Rectal smooth muscle tissue (tissue), 1 donor: ENCODE measurements at regions not wholly inside any gene's neighbourhood (a gene's known extent, or its start where the extent isn't known, plus 50 kb on each side); places are given as distances from the start of the nearest gene placed in this dataset.

Source experiments
- H3K27ac ChIP-seq: one replicate; pipeline ENCODE4 v1.7.0; 2013; ENCODE audit warnings: low read depth, low read length, inconsistent platforms
- H3K27me3 ChIP-seq: one replicate; pipeline ENCODE4 v1.7.0; 2013; ENCODE audit warnings: low read length; ENCODE audit not compliant: control insufficient read depth, insufficient read depth
- H3K36me3 ChIP-seq: one replicate; pipeline ENCODE4 v1.7.0; 2013; ENCODE audit warnings: low read length; ENCODE audit not compliant: control insufficient read depth, insufficient read depth
- H3K4me1 ChIP-seq: one replicate; pipeline ENCODE4 v1.7.0; 2013; ENCODE audit warnings: low read length; ENCODE audit not compliant: control insufficient read depth, insufficient read depth
- H3K4me3 ChIP-seq: one replicate; pipeline ENCODE4 v1.7.0; 2013; ENCODE audit warnings: low read length
- H3K9ac ChIP-seq: one replicate; pipeline ENCODE4 v1.7.0; 2013; ENCODE audit warnings: low read length

DNA sequence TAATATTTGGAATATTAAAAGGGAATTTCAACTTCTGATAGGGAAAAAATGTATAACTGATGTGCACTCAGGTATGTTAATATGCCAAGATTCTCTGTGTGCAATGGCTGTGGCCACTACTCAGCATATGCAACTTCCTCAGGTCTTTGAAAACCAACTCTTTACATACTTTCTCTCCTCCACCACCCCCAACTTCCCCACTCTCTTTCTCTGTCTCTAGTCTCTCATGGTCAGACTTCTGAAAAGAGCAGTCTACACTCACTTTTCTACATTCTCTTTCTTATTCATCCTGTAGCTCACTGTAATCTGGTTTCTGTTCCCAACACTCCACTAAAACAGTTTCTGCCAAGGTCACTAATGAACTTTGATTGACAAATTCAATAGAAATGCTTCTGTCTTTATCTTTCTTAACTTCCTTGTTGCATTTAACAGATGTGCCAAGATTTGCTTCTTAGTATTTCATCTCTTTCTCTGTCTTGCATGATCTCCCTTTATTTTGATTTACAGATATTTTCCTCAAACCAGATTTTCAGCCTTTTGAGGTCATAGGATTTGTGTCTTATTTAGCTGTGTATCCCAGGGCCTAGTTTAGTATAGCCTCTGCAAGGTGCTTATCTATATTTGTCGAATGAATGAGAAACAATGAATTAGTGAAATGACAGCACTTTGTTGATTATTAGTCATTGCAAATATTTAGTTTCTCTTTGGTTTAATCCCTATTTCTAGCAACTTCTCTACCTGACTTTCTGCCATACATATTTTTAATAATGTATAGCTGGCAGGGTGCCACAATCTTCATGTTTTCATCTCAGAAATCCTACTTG is 168.9 kb downstream of the LMO4 start:
- no peak overlapping the region for H3K27ac ChIP-seq
- H3K27me3 ChIP-seq: no peaks in the 10 kb centered on the region
- H3K4me3 ChIP-seq: no peak overlapping the region
- H3K4me1 ChIP-seq: no peaks in the 10 kb centered on the region
- no peaks in the 10 kb centered on the region for H3K36me3 ChIP-seq
- no peak overlapping the region for H3K9ac ChIP-seq

DNA sequence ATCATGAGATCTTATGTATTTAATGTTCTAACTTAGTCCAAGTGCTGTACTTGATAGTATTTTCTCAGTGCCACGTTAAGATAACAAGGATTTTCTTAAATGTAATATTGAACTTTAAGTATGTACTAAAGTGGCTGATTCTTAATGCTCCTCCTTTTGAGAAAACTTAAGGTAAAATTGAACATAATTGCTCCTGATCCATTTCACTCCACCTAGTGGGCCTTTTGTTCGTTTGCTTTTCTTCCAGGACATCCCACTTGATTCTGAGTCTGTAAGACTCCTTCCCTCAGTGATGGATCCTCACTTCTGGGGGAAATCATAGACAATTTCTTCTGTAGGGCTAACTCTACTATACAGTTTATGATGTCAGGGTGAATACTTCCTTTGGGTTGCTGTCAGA is 173.1 kb downstream of the LMO4 start:
- no peak overlapping the region for H3K4me3 ChIP-seq
- no peaks in the 10 kb centered on the region for H3K36me3 ChIP-seq
- no peaks in the 10 kb centered on the region for H3K27me3 ChIP-seq
- no peak overlapping the region for H3K9ac ChIP-seq
- H3K4me1 ChIP-seq: no peaks in the 10 kb centered on the region
- no peak overlapping the region for H3K27ac ChIP-seq

GRCh38 chr1:87505391-87505983 is 176.8 kb downstream of the LMO4 start:
- H3K4me1 ChIP-seq: no peaks in the 10 kb centered on the region
- H3K27ac ChIP-seq: no peak overlapping the region
- no peaks in the 10 kb centered on the region for H3K36me3 ChIP-seq
- H3K4me3 ChIP-seq: no peak overlapping the region
- no peaks in the 10 kb centered on the region for H3K27me3 ChIP-seq
- no peak overlapping the region for H3K9ac ChIP-seq

GRCh38 chr1:87506147-87506546 is 177.5 kb downstream of the LMO4 start:
- Histone ChIP-seq H3K36me3 (no peaks in the 10 kb centered on the region), H3K9ac (no peak overlapping the region), H3K4me3 (no peak overlapping the region), H3K27ac (no peak overlapping the region), H3K27me3 (no peaks in the 10 kb centered on the region), H3K4me1 (no peaks in the 10 kb centered on the region)

DNA sequence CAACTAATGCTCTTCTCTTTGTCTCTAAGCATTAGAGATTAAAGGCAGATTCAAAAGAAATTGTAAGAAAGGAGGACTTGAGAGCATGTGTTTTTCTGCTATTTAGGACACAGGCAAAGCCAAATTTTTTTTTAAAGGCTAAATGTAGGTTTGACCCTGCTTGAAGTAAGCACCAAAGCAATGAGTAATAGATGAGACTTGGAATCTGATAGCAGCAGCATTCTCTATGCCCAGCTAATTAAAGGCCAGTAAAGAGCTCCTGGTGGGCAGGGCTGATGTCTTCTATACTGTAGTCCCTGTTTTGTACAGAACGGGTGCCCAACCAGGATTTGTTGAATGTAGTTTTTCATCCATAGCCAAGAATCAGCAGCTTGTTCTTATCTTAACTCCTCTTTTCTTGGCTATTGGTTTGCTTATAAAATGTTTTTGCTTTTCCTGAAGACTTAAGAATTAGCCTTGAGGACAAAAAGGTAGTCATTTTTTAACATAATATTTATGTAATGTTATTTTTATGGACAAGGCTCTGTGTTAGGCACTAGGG is 179.6 kb downstream of the LMO4 start:
- Histone ChIP-seq H3K27me3 (no peaks in the 10 kb centered on the region), H3K4me3 (no peak overlapping the region), H3K9ac (no peak overlapping the region), H3K27ac (no peak overlapping the region), H3K36me3 (no peaks in the 10 kb centered on the region), H3K4me1 (no peaks in the 10 kb centered on the region)

DNA sequence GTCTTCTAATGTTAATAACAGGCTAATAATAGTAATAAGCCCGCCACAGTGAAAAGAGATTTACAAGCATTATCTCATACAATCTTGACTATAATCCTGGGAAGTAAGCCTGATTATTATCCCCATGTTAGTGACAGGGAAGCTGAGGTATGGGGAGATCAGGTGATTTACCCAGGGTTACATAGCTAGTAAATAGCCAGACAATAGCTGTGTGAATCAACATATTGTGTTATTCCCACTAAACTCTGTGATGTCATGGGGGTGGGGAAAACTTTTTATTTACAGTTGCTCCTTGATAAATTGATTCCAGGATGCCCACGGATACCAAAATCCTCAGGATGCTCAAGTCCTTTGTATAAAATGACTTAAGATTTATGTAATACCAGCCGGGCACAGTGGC is 181.9 kb downstream of the LMO4 start:
- Histone ChIP-seq H3K4me1 (no peaks in the 10 kb centered on the region), H3K9ac (no peak overlapping the region), H3K36me3 (no peaks in the 10 kb centered on the region), H3K4me3 (no peak overlapping the region), H3K27ac (no peak overlapping the region), H3K27me3 (no peaks in the 10 kb centered on the region)

DNA sequence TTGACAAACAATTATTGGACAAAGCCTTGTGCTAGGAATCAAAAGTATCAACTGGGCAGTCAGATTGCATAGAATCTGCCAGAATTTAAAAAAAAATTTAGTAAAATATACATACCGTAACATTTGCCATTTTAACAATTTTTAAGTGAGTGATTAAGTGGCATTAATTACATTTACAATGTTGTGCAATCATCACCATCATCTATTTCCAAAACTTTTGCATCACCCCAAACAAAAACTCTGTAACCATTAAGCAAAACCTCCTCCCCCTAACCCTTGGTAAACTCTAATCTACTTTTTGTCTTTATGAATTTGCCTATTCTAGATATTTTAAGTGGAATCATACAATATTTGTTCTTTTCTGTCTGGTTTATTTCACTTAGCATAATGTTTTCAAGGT is 182.8 kb downstream of the LMO4 start:
- Histone ChIP-seq H3K27ac (no peak overlapping the region), H3K4me3 (no peak overlapping the region), H3K36me3 (no peaks in the 10 kb centered on the region), H3K4me1 (no peaks in the 10 kb centered on the region), H3K27me3 (no peaks in the 10 kb centered on the region), H3K9ac (no peak overlapping the region)

DNA sequence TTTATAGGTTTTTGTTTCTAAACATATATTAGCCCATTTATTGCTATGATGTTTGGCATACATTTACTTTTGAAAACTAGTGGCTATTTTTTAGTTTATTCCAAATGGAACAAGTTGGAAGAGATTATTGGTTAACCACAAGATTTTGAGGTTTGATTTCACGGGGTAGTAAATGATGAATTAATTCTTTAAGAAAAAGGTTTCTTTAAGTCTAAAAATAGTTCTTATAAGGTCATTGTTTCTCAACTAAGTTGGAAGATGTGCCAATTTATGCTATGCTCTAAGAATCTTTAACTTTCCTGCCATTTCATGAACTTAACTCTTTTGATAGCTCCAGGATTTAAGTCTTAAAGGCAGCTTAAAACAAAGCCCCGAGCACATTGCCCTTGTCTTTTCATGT is 183.8 kb downstream of the LMO4 start:
- H3K27me3 ChIP-seq: no peaks in the 10 kb centered on the region
- no peak overlapping the region for H3K4me3 ChIP-seq
- no peaks in the 10 kb centered on the region for H3K4me1 ChIP-seq
- H3K36me3 ChIP-seq: no peaks in the 10 kb centered on the region
- no peak overlapping the region for H3K9ac ChIP-seq
- no peak overlapping the region for H3K27ac ChIP-seq

DNA sequence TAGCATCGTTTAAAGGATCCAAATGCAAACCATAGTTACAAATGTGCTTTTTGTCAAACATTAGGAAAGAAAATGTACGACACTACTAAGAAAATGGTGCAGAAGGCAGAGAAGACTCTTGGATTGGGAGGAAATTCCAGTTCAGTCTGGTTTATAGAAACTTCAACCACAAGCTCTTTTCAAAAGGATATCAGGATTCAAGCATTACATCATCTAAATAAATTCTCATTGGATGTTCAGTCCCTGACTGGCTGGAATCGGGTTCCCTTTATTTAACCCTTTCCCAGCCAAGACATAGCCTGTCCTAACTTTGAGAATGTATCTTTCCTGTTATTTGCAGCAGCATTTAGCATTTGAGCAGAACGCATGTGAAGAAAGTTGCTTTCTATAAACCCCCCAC is 184.6 kb downstream of the LMO4 start:
- no peak overlapping the region for H3K9ac ChIP-seq
- H3K27me3 ChIP-seq: no peaks in the 10 kb centered on the region
- H3K4me1 ChIP-seq: no peaks in the 10 kb centered on the region
- no peak overlapping the region for H3K4me3 ChIP-seq
- H3K36me3 ChIP-seq: no peaks in the 10 kb centered on the region
- H3K27ac ChIP-seq: no peak overlapping the region

- H3K9ac ChIP-seq: no peak overlapping the region
- no peaks in the 10 kb centered on the region for H3K4me1 ChIP-seq
- H3K4me3 ChIP-seq: no peak overlapping the region
- H3K36me3 ChIP-seq: no peaks in the 10 kb centered on the region
- no peaks in the 10 kb centered on the region for H3K27me3 ChIP-seq
- no peak overlapping the region for H3K27ac ChIP-seq
These were observed 185.4 kb downstream of the LMO4 start for GRCh38 chr1:87513966-87514660.

DNA sequence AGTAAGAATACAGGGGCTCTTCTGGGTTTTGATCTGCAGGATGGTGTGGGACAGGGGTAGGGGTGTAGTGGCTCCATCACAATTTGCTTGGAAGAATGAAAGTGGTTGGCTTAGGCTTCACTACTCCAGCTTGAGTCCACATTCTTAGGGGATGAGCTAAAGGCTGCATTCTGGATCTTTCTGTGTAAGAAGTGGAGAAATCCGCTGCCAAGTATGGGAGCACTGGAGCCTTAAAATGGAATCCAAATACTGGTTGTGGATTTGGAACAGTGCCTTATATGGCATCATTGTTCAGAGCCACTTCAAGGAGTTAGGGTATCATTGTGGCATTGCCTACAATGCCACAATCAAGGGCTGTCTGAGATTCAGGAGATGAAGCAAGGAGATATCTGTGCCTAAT is 187.1 kb downstream of the LMO4 start:
- H3K27ac ChIP-seq: no peak overlapping the region

DNA sequence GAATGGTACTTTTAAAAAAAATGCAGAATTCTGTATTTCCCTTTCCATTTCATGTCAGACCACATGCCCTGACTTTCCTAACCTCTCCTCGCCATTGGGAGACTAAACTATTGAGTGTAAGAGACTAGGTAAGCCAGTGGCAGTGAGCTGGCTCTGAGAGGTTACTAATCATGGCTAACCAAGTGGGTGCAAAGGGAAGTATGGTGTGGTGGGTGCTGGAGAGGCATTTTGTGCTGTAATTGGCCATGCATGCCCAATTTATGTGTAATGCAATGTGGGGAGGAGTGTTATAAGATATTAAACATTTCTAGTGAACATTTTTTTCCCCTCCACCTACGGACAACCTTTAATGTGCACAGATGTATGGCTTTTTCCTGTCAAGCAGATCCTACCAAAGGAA is 190.1 kb downstream of the LMO4 start:
- Histone ChIP-seq H3K27me3 (no peaks in the 10 kb centered on the region), H3K27ac (no peak overlapping the region), H3K9ac (no peak overlapping the region), H3K4me3 (no peak overlapping the region), H3K4me1 (peaks cover 5% of the 10 kb centered on the region), H3K36me3 (no peaks in the 10 kb centered on the region)

More for the DNA sequence above, 187.1 kb downstream of the LMO4 start:
- H3K4me1 ChIP-seq: no peaks in the 10 kb centered on the region
- H3K36me3 ChIP-seq: no peaks in the 10 kb centered on the region
- H3K27me3 ChIP-seq: no peaks in the 10 kb centered on the region
- no peak overlapping the region for H3K9ac ChIP-seq
- no peak overlapping the region for H3K4me3 ChIP-seq
